HL-60 (cell line): ENCODE measurements at regions not wholly inside any gene's neighbourhood (a gene's known extent, or its start where the extent isn't known, plus 50 kb on each side); places are given as distances from the start of the nearest gene placed in this dataset.
"Not testable (repeated sequence)": the region's sequence is repeated elsewhere in the genome, so short reads cannot be mapped to it uniquely, and the experiment has no call there.

Experiments used
- DNase-seq, 2 experiments: peaks; one replicate each; pipeline ENCODE4 v3.0.0-alpha.2; 2010 to 2020; ENCODE audit warnings: low read depth in 1 of 2, low spot score in 1 of 2
- H3K27ac ChIP-seq: fragments of 250-450 bp; sonication (Bioruptor Pico); replicated peaks from 2 replicates; pipeline ENCODE4 v1.5.1; 2020; ENCODE audit warnings: mild to moderate bottlenecking, moderate library complexity
- H3K27me3 ChIP-seq: fragments of 250-450 bp; sonication (Bioruptor Pico); 2 replicates; pipeline ENCODE4 v1.5.1; 2021; ENCODE audit warnings: mild to moderate bottlenecking, moderate library complexity; ENCODE audit not compliant: insufficient read depth, poor library complexity, severe bottlenecking
- H3K4me3 ChIP-seq: replicated peaks from 2 replicates; pipeline ENCODE4 v1.5.1; 2011; ENCODE audit warnings: mild to moderate bottlenecking, control low read depth, low read length; ENCODE audit not compliant: insufficient read depth
- CTCF ChIP-seq: IDR thresholded peaks from one replicate; pipeline ENCODE4 v1.5.1; 2011; ENCODE audit warnings: low read length, control low read depth, inconsistent platforms; ENCODE audit not compliant: insufficient read depth
- GABPA ChIP-seq: IDR thresholded peaks from 2 replicates; pipeline ENCODE4 v1.6.1; 2012; ENCODE audit warnings: low read depth
- POLR2AphosphoS5 ChIP-seq: IDR thresholded peaks from 2 replicates; pipeline ENCODE4 v1.6.1; 2012; ENCODE audit warnings: low read depth
- REST ChIP-seq: IDR thresholded peaks from 2 replicates; pipeline ENCODE4 v1.6.1; 2012; ENCODE audit warnings: low read depth; ENCODE audit not compliant: insufficient replicate concordance
- SPI1 ChIP-seq: IDR thresholded peaks from 2 replicates; pipeline ENCODE4 v1.6.1; 2012; ENCODE audit warnings: low read depth, mild to moderate bottlenecking, borderline replicate concordance

GRCh38 chr11:97060184-97060583 is 670.4 kb downstream of the JRKL start:
- TF ChIP-seq CTCF (no peak), GABPA (no peak), POLR2AphosphoS5 (no peak), REST (no peak), SPI1 (no peak)
- H3K27ac ChIP-seq = no peak overlapping the region
- no peaks in the 10 kb centered on the region for H3K27me3 ChIP-seq
- H3K4me3 ChIP-seq = no peak overlapping the region
- no peak for DNase-seq

- Histone ChIP-seq H3K4me3 (no peak overlapping the region), H3K27me3 (no peaks in the 10 kb centered on the region), H3K27ac (no peak overlapping the region)
- DNase-seq = no peak
- no peak for TF ChIP-seq GABPA
- TF ChIP-seq REST = no peak
- TF ChIP-seq SPI1 = no peak
- no peak for TF ChIP-seq CTCF
- no peak for TF ChIP-seq POLR2AphosphoS5
These were observed 679.3 kb downstream of the JRKL start for GRCh38 chr11:97069160-97069559.

GRCh38 chr11:97072420-97072819 is 682.6 kb downstream of the JRKL start:
- Histone ChIP-seq H3K27me3 (no peaks in the 10 kb centered on the region), H3K4me3 (no peak overlapping the region), H3K27ac (no peak overlapping the region)
- no peak for DNase-seq
- TF ChIP-seq SPI1 (no peak), REST (no peak), CTCF (no peak), POLR2AphosphoS5 (no peak), GABPA (no peak)

GRCh38 chr11:97076666-97077065 is 686.9 kb downstream of the JRKL start:
- H3K27me3 ChIP-seq, DNase-seq, H3K4me3 ChIP-seq, H3K27ac ChIP-seq: not testable (repeated sequence)
